ENCODE measurements at regions not wholly inside any gene's neighbourhood (a gene's known extent, or its start where the extent isn't known, plus 50 kb on each side); places are given as distances from the start of the nearest gene placed in this dataset.

GRCh38 chr15:39517122-39517855 is 63.6 kb upstream of the THBS1 start:
- TF ChIP-seq, protein P1, sequence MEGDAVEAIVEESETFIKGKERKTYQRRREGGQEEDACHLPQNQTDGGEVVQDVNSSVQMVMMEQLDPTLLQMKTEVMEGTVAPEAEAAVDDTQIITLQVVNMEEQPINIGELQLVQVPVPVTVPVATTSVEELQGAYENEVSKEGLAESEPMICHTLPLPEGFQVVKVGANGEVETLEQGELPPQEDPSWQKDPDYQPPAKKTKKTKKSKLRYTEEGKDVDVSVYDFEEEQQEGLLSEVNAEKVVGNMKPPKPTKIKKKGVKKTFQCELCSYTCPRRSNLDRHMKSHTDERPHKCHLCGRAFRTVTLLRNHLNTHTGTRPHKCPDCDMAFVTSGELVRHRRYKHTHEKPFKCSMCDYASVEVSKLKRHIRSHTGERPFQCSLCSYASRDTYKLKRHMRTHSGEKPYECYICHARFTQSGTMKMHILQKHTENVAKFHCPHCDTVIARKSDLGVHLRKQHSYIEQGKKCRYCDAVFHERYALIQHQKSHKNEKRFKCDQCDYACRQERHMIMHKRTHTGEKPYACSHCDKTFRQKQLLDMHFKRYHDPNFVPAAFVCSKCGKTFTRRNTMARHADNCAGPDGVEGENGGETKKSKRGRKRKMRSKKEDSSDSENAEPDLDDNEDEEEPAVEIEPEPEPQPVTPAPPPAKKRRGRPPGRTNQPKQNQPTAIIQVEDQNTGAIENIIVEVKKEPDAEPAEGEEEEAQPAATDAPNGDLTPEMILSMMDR (IDR thresholded peaks at IDR 0.05): no peak

- TF ChIP-seq, protein P1 (IDR thresholded peaks at IDR 0.05): no peak
Measured at GRCh38 chr15:39529457-39529856, 51.4 kb upstream of the THBS1 start.

GRCh38 chr15:39530480-39531342 is 50.2 kb upstream of the THBS1 start:
- TF ChIP-seq, protein P1 (IDR thresholded peaks at IDR 0.05): no peak

All from LNCAP (cell line).